Vagina (tissue), 2 donors: ENCODE measurements at regions not wholly inside any gene's neighbourhood (a gene's known extent, or its start where the extent isn't known, plus 50 kb on each side); places are given as distances from the start of the nearest gene placed in this dataset.

Experiments used
- CTCF ChIP-seq, 3 experiments: fragments of 450-650 bp in 2 of 3; fragments of 200-600 bp in 1 of 3; sonication (generic) in 1 of 3; IDR thresholded peaks; one replicate each; pipeline ENCODE4 v1.5.1; 2017 to 2019; ENCODE audit warnings: antibody characterized with exemption in 3 of 3, mild to moderate bottlenecking in 2 of 3, moderate library complexity in 2 of 3
- POLR2AphosphoS5 ChIP-seq, 2 donors: sonication (generic); formaldehyde crosslinking; IDR thresholded peaks; one replicate each; pipeline ENCODE4 v1.9.0; 2017; ENCODE audit warnings: antibody characterized with exemption in 2 of 2, mild to moderate bottlenecking in 2 of 2, low read depth in 1 of 2; ENCODE audit not compliant: insufficient read depth in 1 of 2

GRCh38 chr13:85091631-85092234 is 707.5 kb downstream of the SLITRK6 start:
- TF ChIP-seq CTCF (IDR thresholded peaks at IDR 0.05) (no peak), POLR2AphosphoS5 (IDR thresholded peaks at IDR 0.05; ENCODE audit: insufficient read depth in 1 of 2, low read depth in 1 of 2) (no peak)
